HG02973 (cell line): ENCODE measurements at regions not wholly inside any gene's neighbourhood (a gene's known extent, or its start where the extent isn't known, plus 50 kb on each side); places are given as distances from the start of the nearest gene placed in this dataset.

Experiments used
- ATAC-seq: cut with Tn5 transposase; IDR thresholded peaks from one replicate; pipeline ENCODE4 v1.9.1; 2021; ENCODE audit warnings: moderate library complexity; ENCODE audit not compliant: unreplicated experiment

DNA sequence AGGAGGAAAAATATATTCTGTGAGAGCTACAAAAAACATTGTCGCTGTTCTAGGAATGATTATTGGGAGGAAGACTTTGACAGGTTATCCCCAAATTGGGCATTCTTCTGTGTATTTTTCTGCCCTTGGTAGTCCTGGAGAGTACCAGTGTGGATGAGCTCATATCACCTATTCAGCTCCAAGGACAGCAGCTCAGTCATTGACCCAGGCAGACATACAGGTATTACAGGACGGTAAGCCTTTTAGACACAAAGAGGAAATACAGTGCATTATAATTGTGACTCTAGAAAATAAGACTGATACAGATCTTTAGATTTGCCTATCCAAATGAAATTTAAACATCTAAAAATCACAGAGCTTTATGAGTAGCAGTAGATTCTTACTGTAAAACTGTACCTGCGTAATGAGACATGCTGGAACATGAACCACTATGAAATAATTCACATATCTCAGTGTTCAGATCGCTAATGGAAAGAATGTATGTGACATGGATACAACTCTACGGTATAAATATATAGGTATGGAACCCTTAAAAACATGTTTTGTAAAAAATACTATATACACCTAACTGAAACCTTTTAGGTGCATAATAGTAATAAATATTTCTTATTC lies 56.0 kb downstream of the PLK2 start:
- ATAC-seq, result no peak

DNA sequence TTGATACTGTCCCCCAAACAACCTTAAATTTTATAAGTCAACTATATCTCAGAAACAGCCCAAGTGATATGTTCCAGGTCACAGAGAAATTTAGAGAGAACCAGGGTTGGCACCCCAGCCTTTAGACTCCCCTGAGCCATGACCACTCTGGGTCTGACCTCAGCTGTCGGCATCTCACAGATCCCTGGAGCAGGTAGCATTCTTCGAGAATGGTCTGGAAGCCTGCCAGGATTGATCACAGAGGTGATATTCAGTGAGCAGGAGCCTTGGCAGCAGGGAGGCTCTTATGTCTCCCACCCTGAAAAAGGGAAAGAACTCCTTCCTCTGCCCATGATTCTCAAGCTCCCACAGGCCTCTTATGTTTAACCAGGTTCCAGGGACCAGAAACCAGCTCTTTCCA lies 58.2 kb downstream of the PLK2 start:
- ATAC-seq, result no peak

DNA sequence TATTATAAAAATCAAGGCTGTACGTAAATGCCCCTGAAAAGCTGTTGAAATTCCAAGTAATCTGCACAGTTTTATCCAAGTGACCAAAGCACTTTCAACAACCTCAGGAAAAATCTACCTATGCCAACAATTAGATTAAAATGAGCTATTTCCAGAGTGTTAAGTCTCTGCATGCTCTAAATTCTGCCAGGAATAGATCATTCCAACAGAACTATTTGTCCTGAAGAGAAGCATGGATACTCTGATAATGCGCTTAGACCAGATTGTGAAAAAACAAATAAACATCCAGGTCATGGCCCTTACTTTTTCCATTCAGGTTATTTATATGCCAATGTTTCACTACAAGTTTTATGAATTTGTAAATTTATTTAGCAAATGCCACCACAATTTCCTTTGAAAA lies 59.1 kb downstream of the PLK2 start:
- no peak for ATAC-seq

DNA sequence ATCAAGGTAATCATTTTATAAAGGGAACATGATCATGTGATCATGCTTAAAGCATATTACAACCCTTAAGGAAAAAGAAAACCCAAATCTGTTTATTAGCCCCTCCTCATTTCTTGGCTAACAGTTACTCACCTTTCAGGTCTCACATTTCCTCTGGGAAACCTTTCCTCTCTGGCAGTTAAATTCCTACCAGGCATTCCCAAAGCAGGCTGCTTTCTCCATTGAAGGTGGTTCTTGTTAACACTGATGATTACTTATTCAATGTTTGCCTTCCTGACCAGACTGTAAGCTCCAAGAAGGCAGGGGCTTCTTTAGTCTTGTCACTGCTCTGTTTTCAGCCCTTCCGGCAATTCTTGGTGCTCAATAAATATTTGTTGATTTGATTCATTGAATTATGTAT lies 59.9 kb downstream of the PLK2 start:
- no peak for ATAC-seq

DNA sequence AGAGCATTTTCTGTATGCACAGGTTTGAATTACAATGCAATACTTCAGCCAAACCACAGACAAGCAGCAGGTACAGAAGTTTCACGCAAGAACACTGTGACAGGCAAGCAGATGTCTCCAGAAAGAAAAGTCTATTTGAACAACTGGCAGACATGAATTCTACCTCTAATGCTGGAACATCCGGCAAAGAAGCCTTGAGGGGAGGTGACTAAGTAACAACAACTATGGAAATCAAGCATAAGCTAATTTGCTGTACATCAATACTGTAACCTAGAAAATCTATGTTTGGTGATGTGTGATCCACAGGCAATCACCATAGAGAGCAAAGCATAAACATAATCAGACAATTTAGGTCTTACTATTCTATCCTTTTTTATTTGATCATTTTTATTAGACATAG lies 65.5 kb downstream of the PLK2 start:
- ATAC-seq, result no peak

DNA sequence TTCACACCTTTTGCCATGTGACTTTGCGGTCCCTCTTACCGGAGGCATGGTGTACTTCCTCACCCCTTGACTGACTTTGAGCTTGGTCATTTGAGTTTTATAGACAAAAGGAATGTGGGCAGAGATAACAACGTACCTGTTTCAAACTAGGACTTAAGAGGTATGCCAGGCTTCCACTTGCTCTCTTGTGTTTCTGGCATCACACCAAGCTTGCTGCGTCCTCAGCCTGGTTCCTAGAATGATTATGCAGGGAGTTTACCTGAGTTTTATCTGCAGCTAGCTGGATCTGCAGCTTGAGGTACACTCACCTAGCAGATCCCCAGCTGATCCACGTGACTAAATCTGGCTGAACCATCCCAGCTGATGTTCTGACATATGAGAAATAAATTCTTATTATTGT lies 66.2 kb downstream of the PLK2 start:
- no peak for ATAC-seq

DNA sequence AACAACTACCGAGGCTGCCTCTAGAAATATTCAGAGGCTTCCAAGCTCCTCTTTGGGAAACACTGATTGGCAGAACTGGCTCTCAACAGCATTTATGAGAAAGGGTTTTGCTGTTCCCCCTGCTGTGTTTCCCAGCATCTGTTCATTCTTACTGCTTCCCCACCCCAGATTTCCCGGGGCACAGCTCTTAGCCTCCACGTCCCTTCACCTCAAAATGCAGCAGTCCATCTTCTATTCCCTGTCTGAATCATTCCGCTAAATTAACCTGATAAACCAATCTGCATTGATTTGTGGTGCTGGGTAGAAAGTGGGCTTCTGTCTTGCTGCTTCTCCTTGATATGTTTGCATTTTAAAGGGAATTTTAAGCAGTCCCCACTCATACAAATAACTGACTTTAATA lies 67.4 kb downstream of the PLK2 start:
- ATAC-seq, result no peak

DNA sequence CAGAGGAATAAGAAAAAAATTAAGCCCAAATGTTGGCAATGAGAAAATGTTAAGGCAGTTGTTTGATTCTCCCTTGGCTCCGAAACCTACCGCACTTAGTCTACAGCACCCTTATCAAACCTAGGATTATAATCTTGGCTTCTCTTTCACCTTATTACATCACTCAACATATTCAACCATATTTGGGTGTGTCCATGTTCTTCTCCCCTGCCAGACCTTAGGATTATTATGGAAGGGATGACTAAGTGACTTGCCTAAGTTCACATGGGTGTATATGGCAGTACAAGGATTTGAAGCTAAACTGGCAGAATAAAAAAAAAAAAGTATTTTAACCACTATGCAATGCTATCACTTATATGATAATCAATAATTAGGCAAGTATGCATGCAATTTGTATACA lies 76.4 kb downstream of the PLK2 start:
- ATAC-seq, result no peak

DNA sequence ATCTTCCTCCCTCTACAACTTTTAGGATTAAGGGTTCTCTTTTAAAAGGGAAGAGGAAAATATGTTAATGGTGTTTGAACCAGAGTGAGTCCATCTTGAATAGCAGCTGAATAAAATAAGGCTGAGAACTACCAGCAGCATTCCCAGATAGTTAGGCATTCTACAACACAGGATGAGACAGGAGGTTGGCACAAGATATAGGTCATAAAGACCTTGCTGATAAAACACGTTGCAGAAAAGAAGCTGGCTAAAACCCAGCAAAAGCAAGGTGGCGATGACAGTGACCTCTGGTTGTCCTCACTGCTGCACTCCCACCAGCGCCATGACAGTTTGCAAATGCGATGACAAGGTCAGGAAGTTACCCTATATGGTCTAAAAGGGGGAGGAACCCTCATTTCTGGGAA lies 77.8 kb downstream of the PLK2 start:
- no peak for ATAC-seq

DNA sequence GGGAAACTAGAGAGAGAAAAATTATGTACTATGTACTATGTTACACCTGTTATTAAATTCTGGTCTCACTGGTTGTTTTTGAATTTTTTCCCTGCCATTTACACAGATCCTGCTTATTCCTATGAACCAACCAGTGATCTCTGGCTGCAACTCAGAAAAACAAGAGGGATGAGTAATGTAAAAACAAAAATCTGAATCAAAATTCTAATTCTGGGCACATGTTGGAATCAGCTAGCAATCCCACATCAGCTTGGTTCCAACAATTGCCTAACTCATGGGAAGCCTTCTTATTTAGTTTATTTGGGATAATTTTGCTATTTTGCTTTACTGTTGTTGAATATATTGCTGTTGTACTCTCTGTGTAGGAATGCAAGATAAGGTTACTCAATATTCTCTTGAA lies 78.3 kb downstream of the PLK2 start:
- no peak for ATAC-seq

DNA sequence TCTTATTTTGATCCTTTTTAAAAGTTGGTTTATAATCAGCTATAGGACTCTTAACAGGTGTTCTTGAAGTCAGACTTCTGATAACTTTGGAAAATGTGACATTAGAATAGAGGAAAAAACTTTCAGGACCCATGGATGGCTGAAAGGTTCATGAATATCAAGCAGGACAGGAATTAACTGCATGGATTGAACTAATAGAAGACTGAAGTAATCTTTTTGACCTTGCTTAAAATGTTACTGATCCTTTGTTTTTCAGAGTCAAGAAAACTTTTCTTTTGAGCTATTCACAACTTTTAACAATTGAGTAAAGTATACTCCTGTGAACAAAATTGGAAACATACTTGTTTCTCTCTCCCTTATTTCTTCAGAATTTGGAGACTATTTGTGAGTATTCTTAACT lies 79.2 kb downstream of the PLK2 start:
- ATAC-seq, result no peak

DNA sequence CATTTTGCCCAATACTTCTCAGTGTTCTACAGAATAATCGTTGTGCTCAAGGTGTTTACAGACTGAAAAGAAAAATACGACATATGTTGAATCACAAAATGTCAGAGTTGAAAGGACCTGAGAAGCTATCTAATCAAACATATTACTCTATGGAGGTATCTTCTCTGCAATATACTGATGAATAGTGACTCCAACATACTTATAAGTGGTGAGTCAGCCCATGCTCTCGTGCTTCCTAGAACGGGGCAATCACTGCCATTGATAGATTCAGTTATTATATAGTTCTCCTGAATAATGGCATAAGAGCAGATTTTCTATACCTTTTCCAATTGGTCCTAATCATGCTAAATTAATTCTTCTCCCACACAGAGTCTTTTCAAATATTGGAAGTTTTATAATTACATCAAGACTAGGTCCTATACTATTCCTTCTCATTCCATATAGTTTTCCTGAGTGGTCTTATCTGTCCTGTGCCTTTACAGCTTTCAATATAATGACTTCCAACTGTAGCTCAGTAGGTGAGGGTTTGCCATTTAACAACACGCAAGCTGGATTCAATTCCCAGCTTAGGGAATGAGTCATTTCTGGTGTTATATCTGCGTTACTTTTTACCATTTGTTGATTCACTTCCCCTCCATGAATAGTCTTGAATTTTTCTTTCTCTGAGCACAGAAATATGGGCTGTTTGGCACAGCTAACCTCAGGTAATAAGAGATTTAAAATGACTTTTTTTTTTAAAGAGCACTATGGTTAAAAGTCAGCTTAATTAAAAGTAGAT lies 81.1 kb downstream of the PLK2 start:
- no peak for ATAC-seq

DNA sequence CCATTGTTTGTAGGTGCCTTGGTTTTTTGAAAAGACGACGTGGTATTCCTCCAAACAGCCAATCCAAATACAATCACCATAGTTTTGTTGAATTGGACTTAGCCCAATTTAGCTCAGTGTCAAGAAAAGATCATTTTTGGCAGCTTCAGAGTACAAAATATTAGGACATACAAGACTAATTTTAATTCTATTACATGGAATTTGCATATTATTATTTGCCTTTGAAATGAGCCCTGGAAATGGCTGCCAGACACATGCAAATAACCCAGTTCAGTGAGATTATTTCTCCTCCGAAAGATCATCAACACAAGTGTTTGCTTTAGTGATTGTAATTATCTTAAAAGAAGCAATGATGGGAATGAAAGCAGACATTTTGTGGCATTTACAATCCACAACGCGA lies 89.3 kb downstream of the PLK2 start:
- no peak for ATAC-seq

DNA sequence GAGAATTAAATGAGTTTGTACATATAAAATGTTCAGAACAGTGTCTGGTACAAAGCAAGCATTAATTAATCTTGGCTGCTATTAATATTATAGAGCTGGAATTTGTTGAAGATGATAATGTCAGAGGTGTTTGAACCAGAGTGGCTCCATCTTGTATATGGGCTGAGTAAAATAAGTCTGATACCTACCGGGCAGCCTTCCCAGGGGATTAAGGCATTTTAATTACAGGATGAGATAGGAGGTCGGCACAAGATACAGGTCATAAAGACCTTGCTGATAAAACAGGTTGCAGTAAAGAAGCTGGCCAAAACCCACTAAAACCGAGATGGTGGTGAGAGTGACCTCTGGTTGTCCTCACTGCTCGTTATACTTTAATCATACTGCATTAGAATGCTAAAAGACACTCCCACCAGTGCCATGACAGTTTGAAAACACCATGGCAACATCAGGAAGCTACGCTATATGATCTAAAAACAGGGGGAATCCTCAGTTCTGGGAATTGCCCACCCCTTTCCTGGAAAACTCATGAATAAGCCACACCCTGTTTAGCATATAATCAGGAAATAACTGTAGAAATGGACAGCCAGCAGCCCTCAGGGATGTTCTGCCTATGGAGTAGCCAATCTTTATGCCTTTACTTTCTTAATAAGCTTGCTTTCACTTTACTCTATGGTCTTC lies 90.2 kb downstream of the PLK2 start:
- no peak for ATAC-seq

DNA sequence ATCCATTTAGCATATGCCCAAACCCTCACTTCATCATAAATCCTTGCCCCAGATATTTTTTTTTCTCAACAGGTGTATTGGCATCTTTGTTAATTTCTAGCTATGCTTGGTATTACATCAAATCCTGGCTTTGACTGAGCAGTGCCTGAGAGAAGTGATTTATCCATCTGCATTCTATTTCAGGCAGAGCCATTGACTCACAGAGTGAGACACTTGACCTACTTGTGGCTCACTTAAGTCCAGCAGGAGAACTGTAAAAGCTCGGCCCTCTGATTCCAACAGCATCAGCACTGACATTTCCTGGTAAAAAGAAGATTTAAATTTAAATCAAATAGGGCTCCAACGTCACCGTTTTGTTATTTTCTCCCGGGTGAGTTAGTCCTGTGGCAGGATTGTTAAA lies 93.4 kb downstream of the PLK2 start:
- no peak for ATAC-seq

DNA sequence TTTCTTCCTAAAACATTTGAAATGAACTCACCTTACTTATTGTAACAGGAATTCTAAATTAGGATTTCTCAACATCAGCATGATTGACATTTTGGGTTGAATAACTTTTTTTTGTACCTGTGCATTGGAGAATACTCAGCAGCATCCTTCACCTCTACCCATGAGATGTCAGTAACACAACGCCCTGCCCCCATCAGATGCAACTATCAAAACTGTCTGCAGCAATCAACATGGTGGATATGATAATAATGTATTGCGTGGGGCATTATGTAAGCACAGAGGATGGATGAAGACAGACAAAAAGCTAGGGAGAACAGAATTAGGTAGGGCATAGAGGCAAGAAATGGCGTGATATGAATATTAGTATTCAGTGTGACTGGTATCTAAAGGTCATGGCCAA lies 94.1 kb downstream of the PLK2 start:
- no peak for ATAC-seq

DNA sequence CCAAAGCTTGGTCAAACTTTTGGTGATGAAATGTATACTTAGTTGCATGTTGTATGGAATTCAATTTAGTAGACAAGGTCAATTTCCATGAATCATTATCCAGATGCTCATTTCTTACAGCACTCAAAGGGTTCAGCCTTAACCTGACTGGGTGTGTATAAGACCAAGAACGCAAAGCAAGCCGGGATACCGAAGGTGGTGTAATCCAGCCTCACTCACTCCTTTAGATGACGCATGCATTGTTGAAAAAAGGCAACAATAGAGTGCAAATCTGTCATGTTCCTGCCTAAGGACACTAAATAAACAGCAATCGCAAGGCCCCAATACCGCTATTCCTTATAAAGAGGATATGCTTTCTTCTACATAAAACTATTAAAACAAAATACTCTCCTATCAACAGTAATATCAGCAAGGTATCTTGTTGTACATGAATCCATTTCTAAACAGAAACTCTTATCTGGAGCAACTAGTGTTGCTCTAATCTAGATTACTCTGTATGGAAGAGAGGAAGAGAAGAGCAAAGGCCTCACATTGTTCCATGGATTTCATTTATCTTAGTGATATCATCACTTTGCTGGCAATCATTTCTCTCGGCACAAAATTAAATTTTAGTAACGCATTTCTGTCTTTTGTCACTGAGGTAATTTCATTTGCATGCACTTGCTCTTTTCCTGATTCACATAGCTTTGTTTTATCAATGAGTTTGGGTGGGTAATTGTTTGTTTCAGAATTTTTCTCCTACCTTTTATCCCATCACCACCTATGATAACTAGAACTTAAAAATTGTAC lies 96.2 kb downstream of the PLK2 start:
- no peak for ATAC-seq

DNA sequence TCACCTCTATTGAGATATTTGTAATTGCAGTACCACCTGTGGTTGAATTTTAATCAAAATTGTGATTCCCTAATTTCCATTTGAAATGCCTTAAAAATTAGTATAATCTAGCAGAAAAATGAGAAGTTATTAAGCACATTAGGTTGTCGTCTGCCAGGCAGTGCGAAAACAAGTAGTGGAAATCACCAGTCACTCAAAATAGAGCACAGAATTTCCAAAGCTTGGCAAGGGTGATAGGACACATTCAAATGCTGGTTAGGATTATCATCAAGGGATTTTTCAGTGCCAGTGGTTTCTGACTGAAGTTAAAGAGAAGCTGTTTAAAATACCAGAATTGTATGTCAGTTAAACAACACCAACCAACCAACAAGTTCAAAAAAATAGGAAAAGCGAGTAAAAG lies 97.8 kb downstream of the PLK2 start:
- ATAC-seq, result no peak

DNA sequence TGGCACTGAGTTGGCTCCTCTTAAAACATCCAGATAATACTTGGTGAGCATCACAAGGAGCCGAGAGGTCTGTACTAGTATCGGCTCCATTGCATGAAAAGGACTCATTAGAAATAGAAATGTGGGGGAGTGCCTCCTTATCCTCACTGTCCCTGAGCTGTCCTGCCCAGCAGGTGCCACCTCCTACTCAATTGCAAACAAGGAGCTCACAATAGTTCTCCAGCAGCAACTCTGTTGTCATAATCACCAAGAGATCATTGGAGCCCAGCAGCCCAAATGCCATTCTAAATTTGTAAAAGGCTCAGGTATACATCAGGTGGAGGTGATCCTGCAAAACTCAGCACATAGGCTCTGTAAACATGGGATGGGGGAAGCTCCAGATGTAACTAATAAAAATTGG lies 99.1 kb downstream of the PLK2 start:
- no peak for ATAC-seq

DNA sequence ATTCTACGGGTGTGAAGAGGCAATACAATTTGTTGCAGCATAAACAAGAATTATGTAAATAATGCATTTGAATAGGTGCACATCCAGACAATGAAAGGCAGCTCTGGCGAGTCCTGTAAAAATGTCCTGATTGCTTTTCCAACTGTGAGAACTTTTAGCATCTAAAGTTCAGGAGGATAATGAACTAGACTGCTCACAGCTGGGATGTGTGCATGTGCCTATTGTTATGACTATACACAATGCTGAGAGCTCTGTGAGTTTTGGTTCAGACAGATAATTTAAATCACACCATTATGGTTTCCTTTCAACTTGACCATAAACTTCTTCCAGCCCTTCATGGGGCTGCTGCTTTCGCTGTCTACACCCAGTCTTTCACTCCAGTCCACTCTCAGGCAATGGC lies 99.9 kb downstream of the PLK2 start:
- ATAC-seq, result no peak

DNA sequence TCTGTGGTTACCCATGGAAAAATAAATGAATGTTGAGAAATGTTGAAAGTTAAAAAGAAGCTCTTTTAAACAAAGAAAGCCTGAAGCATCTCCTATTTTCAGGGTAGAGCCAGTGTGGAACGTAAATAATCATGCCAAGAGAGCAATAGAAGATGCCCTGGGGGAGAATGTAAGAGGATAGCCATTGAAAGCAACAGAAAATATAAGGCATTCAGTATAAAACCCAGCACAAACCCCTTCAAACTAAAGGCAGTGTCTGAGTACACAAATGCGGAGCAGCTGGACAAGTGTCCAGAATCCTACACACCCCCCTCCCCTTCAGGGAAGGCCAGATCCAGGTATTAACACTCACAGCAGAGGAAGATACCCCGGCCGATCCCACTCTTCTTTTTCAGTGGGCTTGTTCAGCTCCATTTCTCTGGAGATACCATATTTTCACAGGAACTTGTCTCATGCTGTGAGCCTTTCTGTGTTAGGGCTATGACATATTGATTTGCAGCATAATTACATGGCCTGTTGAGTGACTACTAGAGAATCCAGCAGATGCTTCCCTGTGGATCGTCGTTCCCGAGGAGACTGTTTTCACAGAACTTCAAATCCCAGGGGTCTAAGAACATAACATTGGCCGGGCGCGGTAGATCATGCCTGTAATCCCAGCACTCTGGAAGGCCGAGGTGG lies 101.2 kb downstream of the PLK2 start:
- no peak for ATAC-seq
